Endothelial cell of umbilical vein (primary cell): ENCODE measurements at regions not wholly inside any gene's neighbourhood (a gene's known extent, or its start where the extent isn't known, plus 50 kb on each side); places are given as distances from the start of the nearest gene placed in this dataset.

Experiments used
- BruUV-seq: library from RNA; stranded (reverse); fragments of 400-500 nt; replicated peaks from 2 replicates; lab custom pipeline; 2021; lab: Mats Ljungman, UMichigan
- CTCF ChIA-PET: fragments of 300-600, 350-600 bp; sonication (Branson Sonifier 250); formaldehyde crosslinking; loops from one replicate; lab custom pipeline; 2021; ENCODE audit warnings: antibody characterized with exemption, inconsistent platforms; lab: Charles Lee
- POLR2A ChIA-PET: fragments of 300-600, 350-600 bp; sonication (Branson Sonifier 250); formaldehyde crosslinking; loops from one replicate; lab custom pipeline; 2021; ENCODE audit warnings: antibody characterized with exemption, inconsistent platforms; lab: Charles Lee
- DNase-seq: peaks from one replicate; pipeline ENCODE4 v3.0.0-alpha.2; 2011; ENCODE audit warnings: low read depth, low spot score
- FAIRE-seq: peaks from 2 replicates; lab custom pipeline; 2011; peaks lifted over from hg19 to GRCh38; lab: Jason Lieb, UNC
- H2AFZ ChIP-seq: 2 replicates; pipeline ENCODE4 v1.6.0; 2012; ENCODE audit warnings: low read depth, low read length, control low read depth, inconsistent platforms
- H3K27ac ChIP-seq: 2 replicates; pipeline ENCODE4 v1.5.1; 2011; ENCODE audit warnings: low read depth, mild to moderate bottlenecking, control low read depth, low read length, moderate library complexity; ENCODE audit not compliant: insufficient read depth
- H3K27me3 ChIP-seq, 2 experiments: 2 replicates each; pipeline versions ENCODE4 v1.6.0 to v1.6.1; 2011; ENCODE audit warnings: low read length in 2 of 2, mixed read lengths in 1 of 2; ENCODE audit not compliant: control insufficient read depth in 2 of 2, insufficient read depth in 2 of 2
- H3K36me3 ChIP-seq, 2 experiments: 2 replicates in 1 of 2; 3 replicates in 1 of 2; pipeline ENCODE4 v1.5.1; 2011; ENCODE audit warnings: low read length in 2 of 2, mild to moderate bottlenecking in 1 of 2, moderate library complexity in 1 of 2; ENCODE audit not compliant: control insufficient read depth in 2 of 2, insufficient read depth in 2 of 2; ENCODE audit errors: extremely low read depth in 1 of 2
- H3K4me1 ChIP-seq: 3 replicates; pipeline ENCODE4 v1.5.1; 2011; ENCODE audit warnings: mild to moderate bottlenecking, low read length; ENCODE audit not compliant: control insufficient read depth, insufficient read depth; ENCODE audit errors: extremely low read depth
- H3K4me2 ChIP-seq: 2 replicates; pipeline ENCODE4 v1.6.1; 2011; ENCODE audit warnings: low read length, control low read depth, mixed read lengths; ENCODE audit not compliant: insufficient read depth
- H3K4me3 ChIP-seq, 3 experiments: fragments of 200-600 bp in 1 of 3; sonication (generic), shearing (Covaris generic) in 1 of 3; replicated peaks in 1 of 3; 2 replicates each; pipeline ENCODE4 v1.5.1; 2011 to 2016; ENCODE audit warnings: control low read depth in 3 of 3, low read length in 3 of 3, mild to moderate bottlenecking in 2 of 3, inconsistent platforms in 1 of 3, low read depth in 1 of 3, moderate library complexity in 1 of 3; ENCODE audit not compliant: insufficient read depth in 1 of 3
- H3K79me2 ChIP-seq: 2 replicates; pipeline ENCODE4 v1.6.0; 2012; ENCODE audit warnings: low read length, inconsistent platforms; ENCODE audit not compliant: control insufficient read depth, insufficient read depth
- H3K9ac ChIP-seq: replicated peaks from 2 replicates; pipeline ENCODE3; 2011; ENCODE audit warnings: low read length, control low read depth; ENCODE audit not compliant: insufficient read depth; ENCODE audit errors: extremely low read depth
- H3K9me1 ChIP-seq: replicated peaks from 3 replicates; pipeline ENCODE4 v1.6.0; 2011; ENCODE audit warnings: mild to moderate bottlenecking, low read length; ENCODE audit not compliant: control insufficient read depth, insufficient read depth; ENCODE audit errors: extremely low read depth
- H3K9me3 ChIP-seq: replicated peaks from 2 replicates; pipeline ENCODE4 v1.5.1; 2012; ENCODE audit warnings: low read length, inconsistent platforms; ENCODE audit not compliant: control insufficient read depth, insufficient read depth
- H4K20me1 ChIP-seq: replicated peaks from 2 replicates; pipeline ENCODE3; 2011; ENCODE audit warnings: mild to moderate bottlenecking, low read length; ENCODE audit not compliant: control insufficient read depth, insufficient read depth; ENCODE audit errors: extremely low read depth
- EZH2 ChIP-seq: IDR thresholded peaks from 2 replicates; pipeline ENCODE4 v1.6.1; 2012; ENCODE audit warnings: borderline replicate concordance, low read depth, mild to moderate bottlenecking, moderate library complexity, low read length, inconsistent platforms; ENCODE audit not compliant: severe bottlenecking
- FOS ChIP-seq: IDR thresholded peaks from 2 replicates; pipeline ENCODE4 v1.6.1; 2011; ENCODE audit warnings: mild to moderate bottlenecking, low read length, moderate library complexity, borderline replicate concordance; ENCODE audit not compliant: insufficient read depth
- GATA2 ChIP-seq: IDR thresholded peaks from 2 replicates; pipeline ENCODE4 v1.7.0; 2011; ENCODE audit warnings: low read depth, mild to moderate bottlenecking, moderate library complexity, mixed read lengths, low read length; ENCODE audit not compliant: insufficient read length, insufficient read depth
- JUN ChIP-seq: IDR thresholded peaks from 2 replicates; pipeline ENCODE4 v1.6.1; 2011; ENCODE audit warnings: borderline replicate concordance, low read depth; ENCODE audit not compliant: insufficient read length, insufficient read depth
- MYC ChIP-seq: IDR thresholded peaks from one replicate; pipeline ENCODE4 v1.6.1; 2011; ENCODE audit warnings: mild to moderate bottlenecking, low read depth, low read length
- POLR2A ChIP-seq: IDR thresholded peaks from 2 replicates; pipeline ENCODE4 v1.6.1; 2012; ENCODE audit warnings: low read depth, mild to moderate bottlenecking, control low read depth, low read length
- POLR2AphosphoS5 ChIP-seq: IDR thresholded peaks from 2 replicates; pipeline ENCODE4 v1.6.1; 2012; ENCODE audit warnings: low read depth, mild to moderate bottlenecking, control low read depth, low read length, moderate library complexity; ENCODE audit not compliant: insufficient read depth
- dilution Hi-C: fragments of 300-500 bp; cut with MboI; formaldehyde crosslinking; loops from one replicate; pipeline ENCODE4 v1.15.0; 2019; ENCODE audit warnings: low sequenced_read_pairs; ENCODE audit not compliant: extremely low pct_ligation_motif_present
- intact Hi-C: fragments of 100-400 bp; cut with micrococcal nuclease; formaldehyde crosslinking; loops from one replicate; pipeline ENCODE4 v1.10.0; 2022
- TF ChIP-seq, protein P1 (sequence below), 2 donors: IDR thresholded peaks; 1 replicate in 1 of 2; 2 replicates in 1 of 2; pipeline ENCODE4 v1.5.1; 2011; ENCODE audit warnings: low read length in 2 of 2, mild to moderate bottlenecking in 2 of 2, moderate library complexity in 2 of 2, control low read depth in 1 of 2, inconsistent platforms in 1 of 2, low read depth in 1 of 2; ENCODE audit not compliant: insufficient read depth in 1 of 2; ENCODE audit errors: extremely low read depth in 1 of 2
- TF ChIP-seq, protein P2 (sequence below): IDR thresholded peaks from 2 replicates; pipeline ENCODE4 v1.6.1; 2011; ENCODE audit not compliant: insufficient read depth, insufficient read length

DNA sequence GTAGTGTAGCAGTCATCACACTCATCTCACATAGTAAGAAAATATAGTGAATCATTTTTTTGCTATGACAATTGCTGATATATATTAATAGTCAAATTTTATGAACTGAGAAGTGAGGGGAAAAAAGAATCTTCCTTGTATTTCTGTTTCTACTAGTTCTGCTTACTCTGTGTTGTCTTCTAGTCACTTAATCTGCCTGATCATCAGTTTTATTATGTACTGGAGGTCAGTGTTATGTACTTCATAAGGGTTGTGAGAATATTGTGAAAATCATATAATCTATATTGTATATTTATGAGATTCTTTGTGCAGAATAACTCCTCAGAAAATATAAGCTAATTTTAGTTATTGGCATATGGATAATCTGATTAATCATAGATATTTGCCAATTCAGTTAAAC, 546.9 kb upstream of the RIOK2 start:
- no peak for FAIRE-seq
- ChIA-PET POLR2A (no interaction called here), CTCF (no interaction called here)
- Histone ChIP-seq H3K9me1 (no peaks in the 10 kb centered on the region), H3K9ac (no peak overlapping the region), H3K27me3 (no peaks in the 10 kb centered on the region), H3K4me3 (no peak overlapping the region), H4K20me1 (no peaks in the 10 kb centered on the region), H3K27ac (no peak overlapping the region), H3K79me2 (no peaks in the 10 kb centered on the region), H3K4me2 (no peak overlapping the region), H3K36me3 (no peaks in the 10 kb centered on the region), H3K9me3 (no peaks in the 10 kb centered on the region), H2AFZ (no peak overlapping the region), H3K4me1 (no peaks in the 10 kb centered on the region)
- TF ChIP-seq JUN (no peak), POLR2A (no peak), EZH2 (no peak), GATA2 (no peak), POLR2AphosphoS5 (no peak), MYC (no peak), FOS (no peak)
- TF ChIP-seq, protein P1, sequence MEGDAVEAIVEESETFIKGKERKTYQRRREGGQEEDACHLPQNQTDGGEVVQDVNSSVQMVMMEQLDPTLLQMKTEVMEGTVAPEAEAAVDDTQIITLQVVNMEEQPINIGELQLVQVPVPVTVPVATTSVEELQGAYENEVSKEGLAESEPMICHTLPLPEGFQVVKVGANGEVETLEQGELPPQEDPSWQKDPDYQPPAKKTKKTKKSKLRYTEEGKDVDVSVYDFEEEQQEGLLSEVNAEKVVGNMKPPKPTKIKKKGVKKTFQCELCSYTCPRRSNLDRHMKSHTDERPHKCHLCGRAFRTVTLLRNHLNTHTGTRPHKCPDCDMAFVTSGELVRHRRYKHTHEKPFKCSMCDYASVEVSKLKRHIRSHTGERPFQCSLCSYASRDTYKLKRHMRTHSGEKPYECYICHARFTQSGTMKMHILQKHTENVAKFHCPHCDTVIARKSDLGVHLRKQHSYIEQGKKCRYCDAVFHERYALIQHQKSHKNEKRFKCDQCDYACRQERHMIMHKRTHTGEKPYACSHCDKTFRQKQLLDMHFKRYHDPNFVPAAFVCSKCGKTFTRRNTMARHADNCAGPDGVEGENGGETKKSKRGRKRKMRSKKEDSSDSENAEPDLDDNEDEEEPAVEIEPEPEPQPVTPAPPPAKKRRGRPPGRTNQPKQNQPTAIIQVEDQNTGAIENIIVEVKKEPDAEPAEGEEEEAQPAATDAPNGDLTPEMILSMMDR (IDR thresholded peaks at IDR 0.05; ENCODE audit: extremely low read depth in 1 of 2, insufficient read depth in 1 of 2, low read depth in 1 of 2, low read length in 2 of 2), result no peak
- TF ChIP-seq, protein P2, sequence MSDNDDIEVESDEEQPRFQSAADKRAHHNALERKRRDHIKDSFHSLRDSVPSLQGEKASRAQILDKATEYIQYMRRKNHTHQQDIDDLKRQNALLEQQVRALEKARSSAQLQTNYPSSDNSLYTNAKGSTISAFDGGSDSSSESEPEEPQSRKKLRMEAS, result no peak
- intact Hi-C loops (no loop called here), dilution Hi-C loops (no loop called here)
- no TSS peak for BruUV-seq
- no peak for DNase-seq
